Germinal center (tissue), 1 donor: ENCODE measurements at regions not wholly inside any gene's neighbourhood (a gene's known extent, or its start where the extent isn't known, plus 50 kb on each side); places are given as distances from the start of the nearest gene placed in this dataset.
"Not testable (repeated sequence)": the region's sequence is repeated elsewhere in the genome, so short reads cannot be mapped to it uniquely, and the experiment has no call there.

Source experiments
- DNase-seq: peaks from one replicate; pipeline ENCODE4 v3.0.0; 2012; ENCODE audit warnings: mixed read lengths, low spot score

GRCh38 chr15:93360976-93361375, 272.0 kb upstream of the RGMA start:
- DNase-seq, result no peak

GRCh38 chr15:93360318-93360717, 271.3 kb upstream of the RGMA start:
- no peak for DNase-seq

- no peak for DNase-seq
Measured at GRCh38 chr15:93359425-93360131, 270.6 kb upstream of the RGMA start.

GRCh38 chr15:93359060-93359408, 270.0 kb upstream of the RGMA start:
- no peak for DNase-seq

GRCh38 chr15:93358166-93359059, 269.4 kb upstream of the RGMA start:
- no peak for DNase-seq

GRCh38 chr15:93348711-93349545, 259.9 kb upstream of the RGMA start:
- DNase-seq, result no peak

- DNase-seq, result no peak
Measured at GRCh38 chr15:93347986-93348385, 259.0 kb upstream of the RGMA start.

- no peak for DNase-seq
Measured at GRCh38 chr15:93345981-93346380, 257.0 kb upstream of the RGMA start.

GRCh38 chr15:93343402-93343801, 254.4 kb upstream of the RGMA start:
- DNase-seq, result not testable (repeated sequence)

GRCh38 chr15:93341164-93341563, 252.2 kb upstream of the RGMA start:
- DNase-seq, result no peak

GRCh38 chr15:93340406-93340805, 251.4 kb upstream of the RGMA start:
- DNase-seq, result no peak

- no peak for DNase-seq
Measured at GRCh38 chr15:93333796-93334195, 244.8 kb upstream of the RGMA start.

GRCh38 chr15:93333126-93333525, 244.1 kb upstream of the RGMA start:
- not testable (repeated sequence) for DNase-seq

- DNase-seq, result no peak
Measured at GRCh38 chr15:93332168-93332553, 243.2 kb upstream of the RGMA start.

GRCh38 chr15:93331545-93332167, 242.6 kb upstream of the RGMA start:
- DNase-seq, result no peak

- DNase-seq, result no peak
Measured at GRCh38 chr15:93330912-93331544, 242.0 kb upstream of the RGMA start.

- no peak for DNase-seq
Measured at GRCh38 chr15:93327364-93327763, 238.4 kb upstream of the RGMA start.

- DNase-seq, result no peak
Measured at GRCh38 chr15:93324186-93324975, 235.4 kb upstream of the RGMA start.

- no peak for DNase-seq
Measured at GRCh38 chr15:93321881-93322282, 232.9 kb upstream of the RGMA start.

GRCh38 chr15:93319121-93319814, 230.3 kb upstream of the RGMA start:
- DNase-seq, result no peak
